BJ (cell line): ENCODE measurements at regions not wholly inside any gene's neighbourhood (a gene's known extent, or its start where the extent isn't known, plus 50 kb on each side); places are given as distances from the start of the nearest gene placed in this dataset.

Experiments
- CTCF ChIA-PET: fragments of 350-600 bp; formaldehyde crosslinking; extraction: SDS; loops from one replicate; lab custom pipeline; 2021; ENCODE audit warnings: antibody characterized with exemption, inconsistent platforms; lab: Yijun Ruan, JAX
- POLR2A ChIA-PET: fragments of 300-600 bp; sonication (Branson Sonifier 250); formaldehyde crosslinking; extraction: SDS; loops from one replicate; lab custom pipeline; 2021; ENCODE audit warnings: antibody characterized with exemption; lab: Charles Lee
- DNase-seq: peaks from one replicate; pipeline ENCODE4 v3.0.0-alpha.2; 2011; ENCODE audit warnings: low read depth
- H3K27me3 ChIP-seq: 2 replicates; pipeline ENCODE4 v1.6.0; 2011; ENCODE audit warnings: low read length; ENCODE audit not compliant: control insufficient read depth, insufficient read depth
- H3K36me3 ChIP-seq: 2 replicates; pipeline ENCODE4 v1.5.1; 2011; ENCODE audit warnings: low read length; ENCODE audit not compliant: control insufficient read depth, insufficient read depth
- H3K4me3 ChIP-seq: 2 replicates; pipeline ENCODE4 v1.5.1; 2011; ENCODE audit warnings: low read depth, mild to moderate bottlenecking, control low read depth, low read length
- TF ChIP-seq, protein P1 (sequence below): IDR thresholded peaks from 2 replicates; pipeline ENCODE4 v1.5.1; 2011; ENCODE audit warnings: low read depth, mild to moderate bottlenecking, control low read depth, inconsistent platforms, low read length, moderate library complexity; ENCODE audit not compliant: insufficient read depth

DNA sequence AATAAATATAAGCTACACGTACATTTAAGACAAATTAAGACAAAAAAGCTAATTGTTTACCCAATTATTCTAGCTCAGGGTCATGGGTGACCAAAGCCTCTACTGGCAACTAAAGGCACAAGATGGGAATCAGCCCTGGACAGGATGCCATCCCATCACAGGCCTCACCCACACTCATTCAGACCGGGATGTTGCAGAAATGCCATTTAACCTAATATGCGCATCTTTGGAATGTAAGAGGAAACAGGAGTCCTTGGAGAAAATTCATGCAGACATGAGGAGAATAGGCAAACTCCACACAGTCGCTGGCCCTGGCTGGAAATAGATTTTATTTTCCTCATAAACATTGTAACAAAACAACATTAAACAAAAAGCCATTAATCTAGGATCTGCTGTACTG is 2003.8 kb upstream of the CDH9 start:
- H3K36me3 ChIP-seq: no peaks in the 10 kb centered on the region
- TF ChIP-seq, protein P1, sequence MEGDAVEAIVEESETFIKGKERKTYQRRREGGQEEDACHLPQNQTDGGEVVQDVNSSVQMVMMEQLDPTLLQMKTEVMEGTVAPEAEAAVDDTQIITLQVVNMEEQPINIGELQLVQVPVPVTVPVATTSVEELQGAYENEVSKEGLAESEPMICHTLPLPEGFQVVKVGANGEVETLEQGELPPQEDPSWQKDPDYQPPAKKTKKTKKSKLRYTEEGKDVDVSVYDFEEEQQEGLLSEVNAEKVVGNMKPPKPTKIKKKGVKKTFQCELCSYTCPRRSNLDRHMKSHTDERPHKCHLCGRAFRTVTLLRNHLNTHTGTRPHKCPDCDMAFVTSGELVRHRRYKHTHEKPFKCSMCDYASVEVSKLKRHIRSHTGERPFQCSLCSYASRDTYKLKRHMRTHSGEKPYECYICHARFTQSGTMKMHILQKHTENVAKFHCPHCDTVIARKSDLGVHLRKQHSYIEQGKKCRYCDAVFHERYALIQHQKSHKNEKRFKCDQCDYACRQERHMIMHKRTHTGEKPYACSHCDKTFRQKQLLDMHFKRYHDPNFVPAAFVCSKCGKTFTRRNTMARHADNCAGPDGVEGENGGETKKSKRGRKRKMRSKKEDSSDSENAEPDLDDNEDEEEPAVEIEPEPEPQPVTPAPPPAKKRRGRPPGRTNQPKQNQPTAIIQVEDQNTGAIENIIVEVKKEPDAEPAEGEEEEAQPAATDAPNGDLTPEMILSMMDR: no peak
- H3K27me3 ChIP-seq: no peaks in the 10 kb centered on the region
- ChIA-PET POLR2A (no interaction called here), CTCF (no interaction called here)
- no peak overlapping the region for H3K4me3 ChIP-seq
- DNase-seq: no peak

DNA sequence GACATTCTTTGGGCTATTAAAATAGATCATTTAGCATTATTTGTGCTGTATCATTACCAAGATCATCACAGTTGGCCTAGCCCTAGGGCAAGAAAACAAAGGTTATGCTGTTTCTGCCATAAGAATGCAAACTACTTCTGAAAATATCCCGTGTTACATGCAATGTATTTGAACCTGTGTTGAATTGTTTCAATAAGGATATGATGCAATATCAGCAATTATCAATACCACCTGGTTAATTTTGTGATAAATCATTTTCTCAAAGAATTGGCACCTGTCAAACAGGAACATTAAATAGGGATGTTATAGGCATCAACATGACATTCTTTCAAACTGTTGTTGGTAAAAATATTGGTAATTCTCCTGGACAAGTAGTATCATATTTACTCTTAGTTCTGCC is 2002.0 kb upstream of the CDH9 start:
- Histone ChIP-seq H3K4me3 (no peak overlapping the region), H3K27me3 (no peaks in the 10 kb centered on the region), H3K36me3 (no peaks in the 10 kb centered on the region)
- TF ChIP-seq, protein P1: no peak
- ChIA-PET POLR2A (no interaction called here), CTCF (no interaction called here)
- no peak for DNase-seq

DNA sequence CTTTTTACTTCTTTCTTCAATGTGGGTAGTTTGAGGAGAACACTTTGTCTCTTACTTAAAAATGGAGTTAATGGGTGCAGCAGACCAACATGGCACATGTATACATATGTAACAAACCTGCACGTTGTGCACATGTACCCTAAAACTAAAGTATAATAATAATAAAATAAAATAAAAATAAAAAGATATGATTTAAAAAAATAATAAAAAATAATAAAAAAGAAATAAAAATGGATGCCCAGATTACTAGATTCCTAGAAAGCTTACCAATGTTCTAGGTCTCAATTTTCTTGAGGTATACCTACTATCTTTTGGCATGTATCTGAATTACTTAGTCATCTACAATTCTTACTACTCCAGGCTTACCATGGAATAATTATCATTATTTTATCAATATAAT is 2001.6 kb upstream of the CDH9 start:
- TF ChIP-seq, protein P1: no peak
- no peak overlapping the region for H3K4me3 ChIP-seq
- H3K27me3 ChIP-seq: no peaks in the 10 kb centered on the region
- ChIA-PET CTCF (no interaction called here), POLR2A (no interaction called here)
- no peaks in the 10 kb centered on the region for H3K36me3 ChIP-seq
- no peak for DNase-seq

DNA sequence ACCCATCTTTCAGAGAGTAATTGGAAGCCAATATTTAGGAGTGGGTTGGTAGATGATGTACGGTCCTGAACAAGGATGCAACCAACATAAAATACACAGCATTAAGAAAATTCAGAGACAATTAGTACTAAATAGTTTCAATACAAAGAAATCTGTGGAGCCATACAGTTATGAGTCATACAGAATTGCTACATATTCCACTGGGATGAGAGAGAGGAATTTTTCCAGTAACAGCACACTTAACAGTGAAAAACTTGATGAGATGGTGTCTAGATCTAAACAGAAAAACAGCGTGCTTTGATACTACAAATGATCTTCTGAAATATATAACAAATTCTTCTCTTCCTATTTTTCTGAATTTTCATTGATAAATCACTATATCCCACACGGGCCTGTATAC is 1999.3 kb upstream of the CDH9 start:
- Histone ChIP-seq H3K27me3 (no peaks in the 10 kb centered on the region), H3K36me3 (no peaks in the 10 kb centered on the region), H3K4me3 (no peak overlapping the region)
- CTCF ChIA-PET: no interaction called here
- no peak for DNase-seq
- POLR2A ChIA-PET: no interaction called here
- TF ChIP-seq, protein P1: no peak

DNA sequence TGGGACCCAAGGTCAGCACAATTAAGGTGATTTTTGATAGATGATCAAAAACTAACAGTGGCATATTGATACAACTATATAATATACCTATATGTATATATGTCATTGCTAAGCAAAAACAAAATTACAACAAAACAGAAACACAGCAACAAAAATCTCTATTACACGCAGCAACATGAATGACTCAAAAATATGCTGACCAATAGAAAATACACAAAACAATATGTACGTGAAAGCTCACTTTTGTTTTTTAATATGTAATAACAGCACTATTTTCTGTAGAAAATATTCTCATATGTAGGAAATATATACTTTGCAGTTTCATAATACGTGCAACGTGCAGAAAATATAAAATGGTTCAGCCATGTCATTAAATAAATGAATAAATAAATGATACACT is 1985.7 kb upstream of the CDH9 start:
- TF ChIP-seq, protein P1: no peak
- CTCF ChIA-PET: no interaction called here
- no peak for DNase-seq
- H3K36me3 ChIP-seq: no peaks in the 10 kb centered on the region
- POLR2A ChIA-PET: no interaction called here
- no peaks in the 10 kb centered on the region for H3K27me3 ChIP-seq
- H3K4me3 ChIP-seq: no peak overlapping the region
